Uterus (tissue), 3 donors: ENCODE measurements at regions not wholly inside any gene's neighbourhood (a gene's known extent, or its start where the extent isn't known, plus 50 kb on each side); places are given as distances from the start of the nearest gene placed in this dataset.

Experiments used
- DNase-seq, 2 donors: peaks; one replicate each; pipeline ENCODE4 v3.0.0-alpha.2; 2019 to 2020
- H3K27ac ChIP-seq, 2 donors: fragments of 200-600 bp; sonication (generic); 1 replicate in 1 of 2; 2 replicates in 1 of 2; pipeline ENCODE4 v1.5.1; 2016 to 2018
- H3K27me3 ChIP-seq, 2 donors: fragments of 200-600 bp; sonication (generic); one replicate each; pipeline ENCODE4 v1.5.1; 2018 to 2019; ENCODE audit warnings: control low read depth in 1 of 2
- H3K36me3 ChIP-seq, 2 donors: fragments of 200-600 bp; sonication (generic); one replicate each; pipeline ENCODE4 v1.5.1; 2019; ENCODE audit warnings: control low read depth in 1 of 2
- H3K4me1 ChIP-seq, 2 donors: fragments of 200-600 bp; sonication (generic); one replicate each; pipeline ENCODE4 v1.5.1; 2018 to 2019; ENCODE audit warnings: control low read depth in 1 of 2
- H3K4me3 ChIP-seq, 2 donors: fragments of 200-600 bp; sonication (generic); 1 replicate in 1 of 2; 2 replicates in 1 of 2; pipeline ENCODE4 v1.5.1; 2018 to 2019; ENCODE audit warnings: mild to moderate bottlenecking in 1 of 2
- H3K9me3 ChIP-seq, 2 donors: fragments of 200-600 bp; sonication (generic); one replicate each; pipeline ENCODE4 v1.5.1; 2019; ENCODE audit warnings: control low read depth in 1 of 2
- POLR2A ChIP-seq, 2 donors: fragments of 450-650 bp; IDR thresholded peaks; one replicate each; pipeline ENCODE4 v1.6.1; 2016; ENCODE audit warnings: antibody characterized with exemption in 2 of 2, mild to moderate bottlenecking in 1 of 2, moderate library complexity in 1 of 2
- intact Hi-C: fragments of 100-400 bp; cut with DNase I; formaldehyde crosslinking; loops from one replicate; pipeline ENCODE4 v1.15.1; 2023; ENCODE audit warnings: low total_unique reads
- TF ChIP-seq, protein P1 (sequence below), 4 experiments: fragments of 200-600 bp in 2 of 4; fragments of 450-650 bp in 2 of 4; sonication (generic) in 2 of 4; IDR thresholded peaks; one replicate each; pipeline ENCODE4 v1.5.1; 2016 to 2019; ENCODE audit warnings: antibody characterized with exemption in 4 of 4, mild to moderate bottlenecking in 2 of 4, moderate library complexity in 1 of 4
- donor health status: DM: yes; HTN: yes; CAD: no.

- no peaks in the 10 kb centered on the region for H3K9me3 ChIP-seq
- H3K36me3 ChIP-seq: no peaks in the 10 kb centered on the region
- intact Hi-C loops: no loop called here
- no peaks in the 10 kb centered on the region for H3K4me1 ChIP-seq
- TF ChIP-seq, protein P1, sequence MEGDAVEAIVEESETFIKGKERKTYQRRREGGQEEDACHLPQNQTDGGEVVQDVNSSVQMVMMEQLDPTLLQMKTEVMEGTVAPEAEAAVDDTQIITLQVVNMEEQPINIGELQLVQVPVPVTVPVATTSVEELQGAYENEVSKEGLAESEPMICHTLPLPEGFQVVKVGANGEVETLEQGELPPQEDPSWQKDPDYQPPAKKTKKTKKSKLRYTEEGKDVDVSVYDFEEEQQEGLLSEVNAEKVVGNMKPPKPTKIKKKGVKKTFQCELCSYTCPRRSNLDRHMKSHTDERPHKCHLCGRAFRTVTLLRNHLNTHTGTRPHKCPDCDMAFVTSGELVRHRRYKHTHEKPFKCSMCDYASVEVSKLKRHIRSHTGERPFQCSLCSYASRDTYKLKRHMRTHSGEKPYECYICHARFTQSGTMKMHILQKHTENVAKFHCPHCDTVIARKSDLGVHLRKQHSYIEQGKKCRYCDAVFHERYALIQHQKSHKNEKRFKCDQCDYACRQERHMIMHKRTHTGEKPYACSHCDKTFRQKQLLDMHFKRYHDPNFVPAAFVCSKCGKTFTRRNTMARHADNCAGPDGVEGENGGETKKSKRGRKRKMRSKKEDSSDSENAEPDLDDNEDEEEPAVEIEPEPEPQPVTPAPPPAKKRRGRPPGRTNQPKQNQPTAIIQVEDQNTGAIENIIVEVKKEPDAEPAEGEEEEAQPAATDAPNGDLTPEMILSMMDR (IDR thresholded peaks at IDR 0.05): no peak
- TF ChIP-seq POLR2A (IDR thresholded peaks at IDR 0.05): no peak
- H3K27me3 ChIP-seq: no peaks in the 10 kb centered on the region
- H3K27ac ChIP-seq: no peak overlapping the region
- H3K4me3 ChIP-seq: no peak overlapping the region
- no peak for DNase-seq
Observed at GRCh38 chr9:29701971-29702370, 2128.7 kb upstream of the C9orf72 start.

GRCh38 chr9:29714860-29715259, 2141.6 kb upstream of the C9orf72 start:
- TF ChIP-seq, protein P1 (IDR thresholded peaks at IDR 0.05): no peak
- TF ChIP-seq POLR2A (IDR thresholded peaks at IDR 0.05): no peak
- DNase-seq: no peak
- H3K27me3 ChIP-seq: no peaks in the 10 kb centered on the region
- H3K36me3 ChIP-seq: no peaks in the 10 kb centered on the region
- no peaks in the 10 kb centered on the region for H3K9me3 ChIP-seq
- intact Hi-C loops: no loop called here
- H3K4me3 ChIP-seq: no peak overlapping the region
- H3K27ac ChIP-seq: no peak overlapping the region
- no peaks in the 10 kb centered on the region for H3K4me1 ChIP-seq

DNA sequence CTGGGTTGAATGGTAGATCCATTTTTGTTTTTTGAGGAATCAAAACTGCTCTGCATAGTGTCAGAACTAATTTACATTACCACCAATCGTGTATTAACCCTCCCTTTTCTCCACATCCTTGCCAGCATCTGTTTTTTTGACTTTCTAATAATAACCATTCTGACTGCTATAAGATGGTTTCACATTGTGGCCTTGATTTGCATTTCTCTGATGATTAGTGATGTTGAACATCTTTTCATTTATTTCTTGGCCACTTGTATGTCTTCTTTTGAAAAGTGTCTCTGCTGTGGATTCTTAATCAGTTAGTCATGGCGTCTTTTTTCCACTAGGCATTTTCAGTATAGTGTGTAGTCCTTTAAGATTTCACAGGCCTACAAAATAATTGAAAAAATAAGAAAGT, 2144.3 kb upstream of the C9orf72 start:
- H3K4me1 ChIP-seq: no peaks in the 10 kb centered on the region
- TF ChIP-seq, protein P1 (IDR thresholded peaks at IDR 0.05): no peak
- no peak for TF ChIP-seq POLR2A (IDR thresholded peaks at IDR 0.05)
- H3K4me3 ChIP-seq: no peak overlapping the region
- no peaks in the 10 kb centered on the region for H3K36me3 ChIP-seq
- no peaks in the 10 kb centered on the region for H3K9me3 ChIP-seq
- no peak for DNase-seq
- no peak overlapping the region for H3K27ac ChIP-seq
- H3K27me3 ChIP-seq: no peaks in the 10 kb centered on the region
- intact Hi-C loops: no loop called here

- Histone ChIP-seq H3K27me3 (no peaks in the 10 kb centered on the region), H3K36me3 (no peaks in the 10 kb centered on the region)
- intact Hi-C loops: no loop called here
Observed at GRCh38 chr9:29730163-29730562, 2156.9 kb upstream of the C9orf72 start.

DNA sequence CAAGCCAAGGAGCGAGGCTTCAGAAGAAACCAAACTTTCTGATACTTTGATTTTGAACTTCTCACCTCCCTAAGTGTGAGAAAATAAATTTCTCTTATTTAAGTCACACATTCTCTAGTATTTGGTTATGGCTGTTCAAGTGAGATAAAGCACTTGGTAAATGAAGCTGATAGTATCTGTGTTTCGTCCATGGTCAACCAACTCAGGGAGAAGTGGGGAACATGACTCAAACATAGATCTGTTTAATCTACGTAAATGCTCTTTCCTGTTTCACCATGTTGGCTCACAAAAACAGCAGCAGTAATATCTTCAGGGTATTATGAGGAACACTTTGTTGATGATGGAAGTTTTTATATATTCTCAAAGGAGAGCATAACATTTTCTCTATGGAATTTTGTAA, 2167.2 kb upstream of the C9orf72 start:
- Histone ChIP-seq H3K9me3 (peaks cover 0 to 2% of the 10 kb centered on the region in 2 donors), H3K36me3 (no peaks in the 10 kb centered on the region), H3K4me3 (no peak overlapping the region), H3K27ac (no peak overlapping the region), H3K27me3 (no peaks in the 10 kb centered on the region), H3K4me1 (no peaks in the 10 kb centered on the region)
- DNase-seq: no peak
- TF ChIP-seq, protein P1 (IDR thresholded peaks at IDR 0.05): no peak
- TF ChIP-seq POLR2A (IDR thresholded peaks at IDR 0.05): no peak
- intact Hi-C loops: no loop called here

More at GRCh38 chr9:29730163-29730562, 2156.9 kb upstream of the C9orf72 start:
- no peaks in the 10 kb centered on the region for H3K9me3 ChIP-seq
- H3K27ac ChIP-seq: no peak overlapping the region
- no peaks in the 10 kb centered on the region for H3K4me1 ChIP-seq
- DNase-seq: no peak
- TF ChIP-seq, protein P1 (IDR thresholded peaks at IDR 0.05): no peak
- no peak for TF ChIP-seq POLR2A (IDR thresholded peaks at IDR 0.05)
- no peak overlapping the region for H3K4me3 ChIP-seq
